HEK293 (cell line): ENCODE measurements at regions not wholly inside any gene's neighbourhood (a gene's known extent, or its start where the extent isn't known, plus 50 kb on each side); places are given as distances from the start of the nearest gene placed in this dataset.

Source experiments
- CTCF ChIA-PET: fragments of 350-600 bp; formaldehyde crosslinking; extraction: SDS; loops from one replicate; lab custom pipeline; 2021; ENCODE audit warnings: antibody characterized with exemption; lab: Yijun Ruan, JAX
- POLR2A ChIA-PET: fragments of 300-600 bp; formaldehyde crosslinking; extraction: SDS; loops from one replicate; lab custom pipeline; 2020; ENCODE audit warnings: antibody characterized with exemption, inconsistent platforms; lab: Yijun Ruan, JAX
- H3K27ac ChIP-seq: fragments of 200-500 bp; sonication (Bioruptor generic); 2 replicates; pipeline ENCODE4 v1.5.1; 2014; ENCODE audit warnings: low read depth, low read length, control low read depth, inconsistent platforms; ENCODE audit errors: extremely low read depth
- H3K36me3 ChIP-seq, 2 experiments: fragments of 200-500 bp in 1 of 2; sonication (Bioruptor generic) in 1 of 2; 1 replicate in 1 of 2; 2 replicates in 1 of 2; pipeline ENCODE4 v1.5.1; 2014 to 2017; ENCODE audit warnings: inconsistent platforms in 2 of 2, low read length in 2 of 2; ENCODE audit not compliant: control insufficient read depth in 2 of 2, insufficient read depth in 1 of 2
- H3K4me1 ChIP-seq: fragments of 200-500 bp; sonication (Bioruptor generic); 2 replicates; pipeline ENCODE4 v1.5.1; 2014; ENCODE audit warnings: mild to moderate bottlenecking, low read length, inconsistent platforms; ENCODE audit not compliant: control insufficient read depth, insufficient read depth
- H3K4me3 ChIP-seq: 2 replicates; pipeline ENCODE4 v1.5.1; 2011; ENCODE audit warnings: low read depth, mild to moderate bottlenecking, control low read depth, low read length, moderate library complexity
- H3K9me3 ChIP-seq: fragments of 200-500 bp; sonication (Bioruptor generic); 2 replicates; pipeline ENCODE4 v1.5.1; 2014; ENCODE audit warnings: low read depth, low read length, inconsistent platforms; ENCODE audit not compliant: control insufficient read depth, insufficient read depth
- BCL11A ChIP-seq: fragments of 450-650 bp; formaldehyde crosslinking; IDR thresholded peaks from 2 replicates; pipeline ENCODE4 v1.5.1; 2016; ENCODE audit warnings: low read depth, missing biosample characterization, missing genetic modification characterization
- IKZF3 ChIP-seq: fragments of 450-650 bp; IDR thresholded peaks from 2 replicates; pipeline ENCODE4 v1.5.0; 2018; ENCODE audit warnings: missing biosample characterization, mild to moderate bottlenecking, missing genetic modification characterization, moderate library complexity
- OVOL3 ChIP-seq: fragments of 450-650 bp; formaldehyde crosslinking; IDR thresholded peaks from 2 replicates; pipeline ENCODE4 v1.5.1; 2016; ENCODE audit warnings: missing biosample characterization, missing genetic modification characterization
- REPIN1 ChIP-seq: fragments of 450-650 bp; formaldehyde crosslinking; IDR thresholded peaks from 2 replicates; pipeline ENCODE4 v1.5.1; 2017; ENCODE audit warnings: missing biosample characterization, missing genetic modification characterization, low read depth
- ZNF155 ChIP-seq: fragments of 450-650 bp; formaldehyde crosslinking; IDR thresholded peaks from 2 replicates; pipeline ENCODE4 v1.5.1; 2016; ENCODE audit warnings: missing biosample characterization, missing genetic modification characterization
- ZNF174 ChIP-seq: fragments of 450-650 bp; formaldehyde crosslinking; IDR thresholded peaks from 2 replicates; pipeline ENCODE4 v1.5.0; 2017; ENCODE audit warnings: missing biosample characterization, mild to moderate bottlenecking, missing genetic modification characterization
- ZNF350 ChIP-seq: fragments of 450-650 bp; formaldehyde crosslinking; IDR thresholded peaks from 2 replicates; pipeline ENCODE4 v1.5.0; 2017; ENCODE audit warnings: missing biosample characterization, mild to moderate bottlenecking, missing genetic modification characterization
- ZNF555 ChIP-seq: fragments of 450-650 bp; formaldehyde crosslinking; conservative IDR thresholded peaks from 2 replicates; pipeline ENCODE4 v1.5.1; 2017; ENCODE audit warnings: missing biosample characterization, mild to moderate bottlenecking, missing genetic modification characterization, inconsistent platforms
- ZNF558 ChIP-seq: fragments of 450-650 bp; formaldehyde crosslinking; IDR thresholded peaks from 2 replicates; pipeline ENCODE4 v1.5.1; 2016; ENCODE audit warnings: missing biosample characterization, missing genetic modification characterization
- ZNF585B ChIP-seq: fragments of 450-650 bp; formaldehyde crosslinking; IDR thresholded peaks from 2 replicates; pipeline ENCODE4 v1.5.1; 2016; ENCODE audit warnings: missing biosample characterization, missing genetic modification characterization
- ZNF596 ChIP-seq: fragments of 450-650 bp; IDR thresholded peaks from 2 replicates; pipeline ENCODE4 v1.5.0; 2018; ENCODE audit warnings: missing biosample characterization, mild to moderate bottlenecking, missing genetic modification characterization, moderate library complexity
- ZXDB ChIP-seq: fragments of 450-650 bp; formaldehyde crosslinking; IDR thresholded peaks from 2 replicates; pipeline ENCODE4 v1.5.1; 2016; ENCODE audit warnings: missing biosample characterization, missing genetic modification characterization
- TF ChIP-seq, protein P1 (sequence below): fragments of 450-650 bp; formaldehyde crosslinking; IDR thresholded peaks from 2 replicates; pipeline ENCODE4 v1.5.1; 2016; ENCODE audit warnings: missing biosample characterization, missing genetic modification characterization
- TF ChIP-seq, protein P2 (sequence below): fragments of 450-650 bp; formaldehyde crosslinking; IDR thresholded peaks from 2 replicates; pipeline ENCODE4 v1.5.1; 2016; ENCODE audit warnings: missing biosample characterization, missing genetic modification characterization
- TF ChIP-seq, protein P3 (sequence below): fragments of 450-650 bp; formaldehyde crosslinking; IDR thresholded peaks from 2 replicates; pipeline ENCODE4 v1.5.1; 2016; ENCODE audit warnings: missing biosample characterization, missing genetic modification characterization
- TF ChIP-seq, protein P4 (sequence below): fragments of 450-650 bp; formaldehyde crosslinking; IDR thresholded peaks from 2 replicates; pipeline ENCODE4 v1.5.0; 2017; ENCODE audit warnings: missing biosample characterization, missing genetic modification characterization, borderline replicate concordance
- TF ChIP-seq, protein P5 (sequence below): IDR thresholded peaks from 2 replicates; pipeline ENCODE4 v1.6.1; 2011; ENCODE audit warnings: mild to moderate bottlenecking, low read depth, low read length, borderline replicate concordance

DNA sequence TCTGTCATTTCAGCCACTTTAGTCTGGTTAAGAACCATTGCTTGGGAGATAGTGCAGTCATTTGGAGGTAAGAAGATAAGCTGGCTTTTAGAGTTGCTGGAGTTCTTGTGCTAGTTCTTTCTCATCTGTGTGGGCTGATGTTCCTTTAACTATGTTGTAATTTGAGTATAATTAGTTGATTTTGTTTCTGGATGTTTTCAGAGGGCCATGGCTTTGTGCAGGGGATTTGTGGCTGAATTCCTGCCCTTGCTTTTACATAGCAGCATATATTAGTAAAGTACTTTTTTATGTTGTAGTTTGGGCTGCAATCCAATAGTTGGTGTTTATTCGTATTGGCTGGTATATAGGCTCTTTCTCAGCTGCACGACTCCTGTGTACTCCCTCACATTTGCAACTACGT lies 339.6 kb downstream of the ANKRD50 start (continued):
- TF ChIP-seq ZXDB (no peak), ZNF585B (no peak)
- TF ChIP-seq, protein P1, sequence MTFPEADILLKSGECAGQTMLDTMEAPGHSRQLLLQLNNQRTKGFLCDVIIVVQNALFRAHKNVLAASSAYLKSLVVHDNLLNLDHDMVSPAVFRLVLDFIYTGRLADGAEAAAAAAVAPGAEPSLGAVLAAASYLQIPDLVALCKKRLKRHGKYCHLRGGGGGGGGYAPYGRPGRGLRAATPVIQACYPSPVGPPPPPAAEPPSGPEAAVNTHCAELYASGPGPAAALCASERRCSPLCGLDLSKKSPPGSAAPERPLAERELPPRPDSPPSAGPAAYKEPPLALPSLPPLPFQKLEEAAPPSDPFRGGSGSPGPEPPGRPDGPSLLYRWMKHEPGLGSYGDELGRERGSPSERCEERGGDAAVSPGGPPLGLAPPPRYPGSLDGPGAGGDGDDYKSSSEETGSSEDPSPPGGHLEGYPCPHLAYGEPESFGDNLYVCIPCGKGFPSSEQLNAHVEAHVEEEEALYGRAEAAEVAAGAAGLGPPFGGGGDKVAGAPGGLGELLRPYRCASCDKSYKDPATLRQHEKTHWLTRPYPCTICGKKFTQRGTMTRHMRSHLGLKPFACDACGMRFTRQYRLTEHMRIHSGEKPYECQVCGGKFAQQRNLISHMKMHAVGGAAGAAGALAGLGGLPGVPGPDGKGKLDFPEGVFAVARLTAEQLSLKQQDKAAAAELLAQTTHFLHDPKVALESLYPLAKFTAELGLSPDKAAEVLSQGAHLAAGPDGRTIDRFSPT = no peak
- TF ChIP-seq, protein P2, sequence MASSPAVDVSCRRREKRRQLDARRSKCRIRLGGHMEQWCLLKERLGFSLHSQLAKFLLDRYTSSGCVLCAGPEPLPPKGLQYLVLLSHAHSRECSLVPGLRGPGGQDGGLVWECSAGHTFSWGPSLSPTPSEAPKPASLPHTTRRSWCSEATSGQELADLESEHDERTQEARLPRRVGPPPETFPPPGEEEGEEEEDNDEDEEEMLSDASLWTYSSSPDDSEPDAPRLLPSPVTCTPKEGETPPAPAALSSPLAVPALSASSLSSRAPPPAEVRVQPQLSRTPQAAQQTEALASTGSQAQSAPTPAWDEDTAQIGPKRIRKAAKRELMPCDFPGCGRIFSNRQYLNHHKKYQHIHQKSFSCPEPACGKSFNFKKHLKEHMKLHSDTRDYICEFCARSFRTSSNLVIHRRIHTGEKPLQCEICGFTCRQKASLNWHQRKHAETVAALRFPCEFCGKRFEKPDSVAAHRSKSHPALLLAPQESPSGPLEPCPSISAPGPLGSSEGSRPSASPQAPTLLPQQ (tag by site-specific recombination) = no peak

DNA sequence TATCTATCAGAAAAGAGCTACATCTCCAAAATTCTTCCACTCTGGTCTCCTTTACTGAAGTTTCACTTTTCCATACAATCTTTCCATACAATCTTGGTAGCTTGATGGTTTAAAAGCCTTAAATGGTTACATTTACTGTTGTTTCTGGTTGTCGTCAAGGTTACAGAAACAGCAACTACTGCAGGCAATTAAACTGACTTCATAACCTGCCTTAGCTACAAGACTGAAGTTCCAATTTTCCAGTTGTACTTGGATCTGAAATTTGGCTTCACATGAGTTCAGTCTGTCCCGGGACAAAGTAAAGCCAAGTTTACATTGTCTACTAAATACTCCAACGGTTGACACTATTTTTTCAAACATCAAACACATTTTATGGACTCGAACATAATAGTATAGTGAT lies 326.4 kb downstream of the ANKRD50 start:
- Histone ChIP-seq H3K36me3 (no peaks in the 10 kb centered on the region), H3K4me3 (no peak overlapping the region), H3K4me1 (0 out of 2 replicates have a peak, but pooled peaks cover 5% of the 10 kb centered on the region), H3K27ac (no peak overlapping the region), H3K9me3 (no peaks in the 10 kb centered on the region)
- POLR2A ChIA-PET = no interaction called here
- CTCF ChIA-PET = no interaction called here
- no peak for TF ChIP-seq ZNF174 (tag by site-specific recombination)

DNA sequence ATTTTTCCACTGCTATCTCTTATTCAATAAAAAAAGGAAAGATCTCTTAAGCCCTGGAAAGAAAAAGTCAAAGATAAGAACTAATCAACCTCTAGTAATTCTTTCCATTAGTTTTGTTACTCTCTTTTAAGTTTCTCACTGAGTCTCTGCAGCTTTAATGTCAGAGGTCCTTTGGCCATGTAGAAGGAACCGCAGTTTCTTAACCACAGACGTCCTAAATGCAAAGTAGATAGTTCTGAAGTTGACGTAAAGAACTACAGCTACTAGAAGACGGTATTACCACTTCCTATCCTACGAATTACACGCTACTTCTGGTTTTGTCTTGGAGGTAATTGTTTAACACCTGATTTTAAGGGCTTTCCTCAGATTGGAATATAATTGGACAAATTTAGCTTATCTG lies 325.9 kb downstream of the ANKRD50 start:
- ChIA-PET CTCF (no interaction called here), POLR2A (no interaction called here)
- TF ChIP-seq BCL11A (tag by site-specific recombination) (no peak), ZNF555 (tag by site-specific recombination) (no peak), ZNF155 (tag by site-specific recombination) (no peak), ZNF558 (no peak), REPIN1 (tag by site-specific recombination) (no peak), IKZF3 (no peak), ZNF350 (tag by site-specific recombination) (no peak), OVOL3 (tag by site-specific recombination) (no peak), ZNF596 (tag by site-specific recombination) (no peak)
- TF ChIP-seq, protein P3, sequence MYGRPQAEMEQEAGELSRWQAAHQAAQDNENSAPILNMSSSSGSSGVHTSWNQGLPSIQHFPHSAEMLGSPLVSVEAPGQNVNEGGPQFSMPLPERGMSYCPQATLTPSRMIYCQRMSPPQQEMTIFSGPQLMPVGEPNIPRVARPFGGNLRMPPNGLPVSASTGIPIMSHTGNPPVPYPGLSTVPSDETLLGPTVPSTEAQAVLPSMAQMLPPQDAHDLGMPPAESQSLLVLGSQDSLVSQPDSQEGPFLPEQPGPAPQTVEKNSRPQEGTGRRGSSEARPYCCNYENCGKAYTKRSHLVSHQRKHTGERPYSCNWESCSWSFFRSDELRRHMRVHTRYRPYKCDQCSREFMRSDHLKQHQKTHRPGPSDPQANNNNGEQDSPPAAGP (tag by site-specific recombination) = no peak
- TF ChIP-seq, protein P4, sequence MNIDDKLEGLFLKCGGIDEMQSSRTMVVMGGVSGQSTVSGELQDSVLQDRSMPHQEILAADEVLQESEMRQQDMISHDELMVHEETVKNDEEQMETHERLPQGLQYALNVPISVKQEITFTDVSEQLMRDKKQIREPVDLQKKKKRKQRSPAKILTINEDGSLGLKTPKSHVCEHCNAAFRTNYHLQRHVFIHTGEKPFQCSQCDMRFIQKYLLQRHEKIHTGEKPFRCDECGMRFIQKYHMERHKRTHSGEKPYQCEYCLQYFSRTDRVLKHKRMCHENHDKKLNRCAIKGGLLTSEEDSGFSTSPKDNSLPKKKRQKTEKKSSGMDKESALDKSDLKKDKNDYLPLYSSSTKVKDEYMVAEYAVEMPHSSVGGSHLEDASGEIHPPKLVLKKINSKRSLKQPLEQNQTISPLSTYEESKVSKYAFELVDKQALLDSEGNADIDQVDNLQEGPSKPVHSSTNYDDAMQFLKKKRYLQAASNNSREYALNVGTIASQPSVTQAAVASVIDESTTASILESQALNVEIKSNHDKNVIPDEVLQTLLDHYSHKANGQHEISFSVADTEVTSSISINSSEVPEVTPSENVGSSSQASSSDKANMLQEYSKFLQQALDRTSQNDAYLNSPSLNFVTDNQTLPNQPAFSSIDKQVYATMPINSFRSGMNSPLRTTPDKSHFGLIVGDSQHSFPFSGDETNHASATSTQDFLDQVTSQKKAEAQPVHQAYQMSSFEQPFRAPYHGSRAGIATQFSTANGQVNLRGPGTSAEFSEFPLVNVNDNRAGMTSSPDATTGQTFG (tag by site-specific recombination) = no peak
- TF ChIP-seq, protein P5, sequence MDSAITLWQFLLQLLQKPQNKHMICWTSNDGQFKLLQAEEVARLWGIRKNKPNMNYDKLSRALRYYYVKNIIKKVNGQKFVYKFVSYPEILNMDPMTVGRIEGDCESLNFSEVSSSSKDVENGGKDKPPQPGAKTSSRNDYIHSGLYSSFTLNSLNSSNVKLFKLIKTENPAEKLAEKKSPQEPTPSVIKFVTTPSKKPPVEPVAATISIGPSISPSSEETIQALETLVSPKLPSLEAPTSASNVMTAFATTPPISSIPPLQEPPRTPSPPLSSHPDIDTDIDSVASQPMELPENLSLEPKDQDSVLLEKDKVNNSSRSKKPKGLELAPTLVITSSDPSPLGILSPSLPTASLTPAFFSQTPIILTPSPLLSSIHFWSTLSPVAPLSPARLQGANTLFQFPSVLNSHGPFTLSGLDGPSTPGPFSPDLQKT = no peak
- Histone ChIP-seq H3K4me3 (no peak overlapping the region), H3K36me3 (no peaks in the 10 kb centered on the region), H3K27ac (no peak overlapping the region), H3K4me1 (0 out of 2 replicates have a peak, but pooled peaks cover 5% of the 10 kb centered on the region), H3K9me3 (no peaks in the 10 kb centered on the region)
